Dermis blood vessel endothelial cell (primary cell): ENCODE measurements at regions not wholly inside any gene's neighbourhood (a gene's known extent, or its start where the extent isn't known, plus 50 kb on each side); places are given as distances from the start of the nearest gene placed in this dataset.
"Not testable (repeated sequence)": the region's sequence is repeated elsewhere in the genome, so short reads cannot be mapped to it uniquely, and the experiment has no call there.

ENCODE experiments used
- DNase-seq: peaks from one replicate; pipeline ENCODE4 v3.0.0; 2010

DNA sequence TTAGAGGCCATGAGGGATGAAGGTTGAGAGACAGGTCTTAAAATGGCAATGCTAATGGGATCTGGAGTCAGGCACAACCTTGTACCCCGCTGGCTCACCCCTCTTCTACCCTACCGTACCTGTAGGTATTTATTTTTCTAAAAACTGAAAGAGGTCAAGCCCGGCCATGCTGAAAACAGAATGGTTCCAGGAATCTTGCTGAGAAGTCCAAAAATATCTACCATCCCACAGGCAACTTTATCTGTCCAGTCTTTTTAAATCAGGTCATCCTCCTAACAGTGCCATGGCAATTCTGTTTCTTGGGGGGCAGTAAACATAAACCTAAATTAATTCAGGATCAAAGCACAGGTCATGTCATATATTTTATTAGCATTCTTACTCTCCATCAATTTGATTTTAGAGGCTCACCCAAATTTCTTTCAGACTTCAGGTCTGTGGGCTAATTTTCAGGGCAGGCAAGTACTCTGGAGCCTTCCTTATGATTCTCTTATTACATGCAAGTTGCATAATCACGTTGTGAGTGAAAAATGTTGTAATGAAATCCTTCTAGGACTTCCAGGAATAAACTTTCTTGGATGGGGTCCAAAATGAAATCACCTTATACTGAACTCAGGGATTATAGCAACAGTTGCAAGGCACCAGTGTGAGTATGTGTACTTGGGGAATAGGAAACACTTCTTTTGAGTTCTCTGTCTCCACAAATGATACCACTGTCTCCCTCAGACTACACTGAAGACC is 102.7 kb upstream of the NREP start:
- DNase-seq = no peak

DNA sequence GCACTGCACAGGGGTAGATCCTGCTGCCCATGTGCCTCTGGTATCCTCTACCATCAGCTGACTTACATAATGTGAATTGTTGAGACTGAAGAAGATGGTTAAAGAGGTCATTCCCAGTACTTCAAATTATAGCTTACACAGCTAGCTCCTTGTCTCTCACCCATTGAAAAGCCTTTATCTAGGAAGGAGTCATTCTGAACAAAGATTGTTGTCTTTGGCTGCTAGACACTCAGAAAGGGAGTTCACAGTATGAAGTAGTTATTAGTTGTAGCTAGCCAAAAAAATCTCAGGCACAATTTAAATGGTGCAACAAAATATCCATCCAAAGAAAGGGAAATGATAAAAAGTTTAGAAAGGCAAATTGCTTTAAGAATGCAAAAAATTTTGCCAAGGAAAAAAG is 102.0 kb upstream of the NREP start:
- DNase-seq = no peak

GRCh38 chr5:111857623-111858022 is 100.6 kb upstream of the NREP start:
- no peak for DNase-seq

GRCh38 chr5:111856876-111857466 is 100.0 kb upstream of the NREP start:
- DNase-seq = no peak

- no peak for DNase-seq
These were observed 98.4 kb upstream of the NREP start for GRCh38 chr5:111855356-111855755.

DNA sequence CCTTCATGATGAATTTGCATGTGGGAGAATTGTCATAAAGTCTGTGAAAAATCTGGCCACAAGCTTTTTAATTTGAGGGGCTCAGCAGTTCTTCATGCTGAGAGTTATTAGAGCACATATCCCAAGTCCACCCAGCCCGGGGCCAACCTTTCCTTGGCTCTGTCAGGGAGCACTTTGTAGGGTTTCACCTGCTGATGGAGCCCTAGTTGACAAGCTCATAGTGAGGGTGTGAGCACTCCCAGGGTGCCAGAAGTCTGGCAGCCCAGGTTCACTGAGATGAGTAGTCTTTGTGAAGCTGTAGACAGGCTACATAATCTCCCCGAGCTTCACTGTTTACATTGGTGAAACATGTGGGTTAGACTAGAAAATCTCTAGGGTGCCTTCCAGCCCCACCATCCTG is 97.2 kb upstream of the NREP start:
- DNase-seq = no peak

DNA sequence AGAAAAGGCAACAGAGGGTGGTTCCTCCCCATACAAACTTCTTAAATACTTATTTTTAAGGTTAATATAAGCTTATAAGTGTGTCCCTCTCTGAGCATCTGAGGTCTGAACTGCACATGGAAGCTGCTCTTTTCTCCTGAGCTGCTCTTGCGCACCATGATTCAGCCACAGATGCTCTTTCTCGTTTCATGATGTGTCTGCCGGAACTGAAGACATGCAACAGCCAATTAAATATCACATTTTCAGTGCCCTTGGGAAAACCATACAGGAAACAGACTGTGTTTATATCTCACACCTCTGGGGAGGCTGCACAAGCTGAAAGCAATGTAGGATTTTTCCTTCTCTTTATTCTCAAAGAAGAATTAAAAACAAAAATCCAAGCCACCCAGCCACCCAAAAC is 96.8 kb upstream of the NREP start:
- DNase-seq = no peak

DNA sequence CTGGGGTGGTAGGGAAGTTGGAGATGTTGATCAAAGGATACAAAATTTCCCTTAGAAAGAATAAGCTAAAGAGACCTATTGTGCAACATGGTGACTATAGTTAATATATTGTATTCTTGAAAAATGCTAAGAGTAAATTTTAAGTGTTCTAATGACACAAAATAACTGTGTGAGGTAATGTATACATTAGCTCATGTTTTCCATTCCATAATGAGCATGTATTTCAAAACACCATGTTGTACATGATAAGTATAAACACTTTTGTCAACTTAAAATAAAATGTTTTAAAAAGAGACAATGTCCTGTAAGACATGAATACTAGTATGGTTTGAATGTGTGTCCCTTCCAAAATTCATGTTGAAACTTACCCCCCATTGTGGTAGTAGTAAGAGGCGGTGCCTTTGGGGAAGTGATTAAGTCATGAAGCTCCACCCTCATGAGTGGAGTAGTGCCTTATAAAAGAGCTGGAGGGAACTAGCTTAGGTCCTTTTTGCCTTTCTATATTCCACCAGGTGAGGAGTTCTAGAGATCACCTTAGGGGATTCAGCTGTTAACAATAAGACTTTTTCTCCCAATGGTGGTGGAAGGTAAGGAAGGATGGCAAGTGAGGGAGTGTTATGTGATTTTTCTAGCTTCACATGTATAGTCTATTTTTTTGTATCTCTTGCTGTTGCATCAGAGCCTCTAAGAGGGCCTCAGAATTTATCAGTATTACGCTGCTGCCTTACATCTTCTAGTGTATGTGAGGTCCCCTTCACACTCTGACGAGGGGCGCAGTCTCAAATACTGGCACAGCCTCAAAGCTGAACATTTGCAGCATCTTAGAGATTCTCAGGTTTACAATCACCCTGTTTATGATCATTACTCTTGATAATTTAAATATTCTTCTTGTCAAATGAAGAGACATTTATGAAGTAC is 94.9 kb upstream of the NREP start:
- DNase-seq = no peak

DNA sequence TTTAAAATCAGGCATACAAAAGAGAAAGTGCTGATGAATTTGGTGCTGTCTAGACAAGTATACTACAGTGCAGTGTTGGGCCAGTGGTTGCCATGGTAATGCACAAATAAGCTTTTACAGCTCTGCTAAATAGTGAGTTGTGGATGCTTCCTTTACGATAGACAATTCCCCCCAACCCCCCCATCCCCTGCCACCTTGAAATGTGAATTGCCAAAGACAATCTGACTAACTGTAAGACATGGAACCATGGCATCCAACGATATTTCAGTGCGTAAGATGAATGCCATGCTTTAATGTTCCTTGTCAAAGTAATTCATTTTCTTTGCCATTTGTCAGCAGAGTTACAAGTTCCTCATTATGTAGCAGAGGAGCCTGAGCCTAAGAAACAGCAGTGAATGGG is 91.5 kb upstream of the NREP start:
- no peak for DNase-seq

GRCh38 chr5:111847052-111847925 is 90.3 kb upstream of the NREP start:
- no peak for DNase-seq

DNA sequence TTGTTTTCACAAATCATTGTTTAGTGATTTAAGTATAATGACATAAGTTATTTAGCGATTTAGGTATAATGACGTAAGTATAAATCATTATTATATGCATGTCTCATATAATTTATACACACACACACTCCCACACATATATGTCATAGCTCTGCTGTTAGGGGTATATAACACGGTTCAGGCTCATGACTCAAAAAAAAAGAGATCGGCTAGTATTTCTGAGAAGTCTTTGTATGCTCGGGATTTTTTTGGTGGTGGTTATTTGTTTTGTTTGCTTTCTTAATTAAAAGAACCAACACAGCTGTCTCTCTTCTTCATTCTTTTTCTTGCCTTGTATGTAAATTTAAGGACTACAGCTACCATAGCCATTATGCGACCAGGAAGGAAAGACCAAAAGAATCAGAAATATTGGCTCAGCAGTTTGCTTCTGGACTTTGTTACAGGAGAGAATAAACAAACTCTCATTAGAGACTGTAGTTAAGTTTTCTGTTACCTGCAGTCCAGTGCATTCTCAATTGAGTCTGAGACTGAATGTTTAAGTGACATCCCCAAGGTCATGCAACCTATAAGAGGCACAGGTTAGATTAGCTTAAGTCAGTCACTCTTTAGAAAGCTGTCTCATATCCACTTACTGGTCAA is 83.2 kb upstream of the NREP start:
- DNase-seq = no peak

DNA sequence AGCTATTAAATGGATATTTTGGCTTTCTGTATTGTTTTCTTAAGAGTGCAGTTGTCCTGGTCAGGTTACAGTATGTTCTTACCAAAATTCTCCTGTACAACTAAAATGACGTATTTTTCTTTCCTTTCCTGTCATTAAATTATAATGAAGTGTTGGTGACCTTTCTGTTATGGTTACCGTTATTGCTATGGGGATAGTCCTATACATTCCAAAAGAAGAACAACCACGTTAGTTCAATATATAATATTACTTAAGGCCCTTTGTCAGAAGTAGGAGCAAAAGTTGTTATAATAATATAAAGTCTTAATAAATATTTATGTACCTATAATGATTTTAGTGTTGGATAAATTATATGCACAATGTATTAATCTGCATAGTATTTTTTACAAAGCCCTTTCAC is 82.4 kb upstream of the NREP start:
- no peak for DNase-seq

DNA sequence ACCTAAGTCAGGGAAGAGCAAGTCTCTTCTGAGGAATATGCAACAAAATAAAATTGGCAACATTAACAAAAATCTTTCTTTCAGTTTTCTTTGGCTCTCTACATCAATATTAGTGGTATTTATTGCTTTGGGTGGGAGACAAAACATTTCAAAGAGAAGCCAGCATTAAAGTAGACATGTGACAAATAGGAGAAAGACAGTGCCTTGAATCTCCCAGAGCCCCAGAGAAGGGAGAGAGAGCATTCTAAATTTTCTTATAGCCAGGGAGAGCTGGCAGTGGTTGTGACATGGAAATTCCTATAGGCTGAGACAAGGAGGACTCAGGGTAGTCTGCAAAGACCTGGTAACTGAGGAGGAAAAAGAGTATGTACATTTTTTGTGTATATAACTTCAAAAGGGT is 79.4 kb upstream of the NREP start:
- DNase-seq = no peak

- DNase-seq = no peak
These were observed 78.1 kb upstream of the NREP start for GRCh38 chr5:111834926-111835599.

DNA sequence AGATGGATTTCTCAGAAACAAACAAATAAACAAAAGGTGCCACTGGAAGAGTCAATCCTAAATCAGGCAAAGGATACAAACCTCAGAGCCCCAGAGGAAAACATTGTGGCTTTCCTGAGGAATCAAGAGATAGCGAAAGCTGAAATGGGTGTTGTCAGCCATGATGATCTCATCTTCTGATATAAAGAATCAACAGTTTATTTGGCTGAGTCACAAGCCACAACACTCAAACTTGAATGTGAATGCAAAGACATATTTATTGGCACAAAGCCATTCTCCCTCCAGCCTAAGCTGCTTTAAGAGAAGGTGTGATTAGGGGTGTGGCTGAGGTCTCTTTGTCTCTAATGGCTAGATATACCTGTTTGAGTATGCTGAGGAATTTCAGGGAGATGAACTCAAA is 73.3 kb upstream of the NREP start:
- no peak for DNase-seq

- DNase-seq = no peak
These were observed 72.7 kb upstream of the NREP start for GRCh38 chr5:111829701-111830100.

- no peak for DNase-seq
These were observed 69.1 kb upstream of the NREP start for GRCh38 chr5:111826064-111826463.

- peak; percentile 23 for DNase-seq
These were observed 63.1 kb upstream of the NREP start for GRCh38 chr5:111820072-111820471.

- DNase-seq = not testable (repeated sequence)
These were observed 62.0 kb upstream of the NREP start for GRCh38 chr5:111819028-111819427.

DNA sequence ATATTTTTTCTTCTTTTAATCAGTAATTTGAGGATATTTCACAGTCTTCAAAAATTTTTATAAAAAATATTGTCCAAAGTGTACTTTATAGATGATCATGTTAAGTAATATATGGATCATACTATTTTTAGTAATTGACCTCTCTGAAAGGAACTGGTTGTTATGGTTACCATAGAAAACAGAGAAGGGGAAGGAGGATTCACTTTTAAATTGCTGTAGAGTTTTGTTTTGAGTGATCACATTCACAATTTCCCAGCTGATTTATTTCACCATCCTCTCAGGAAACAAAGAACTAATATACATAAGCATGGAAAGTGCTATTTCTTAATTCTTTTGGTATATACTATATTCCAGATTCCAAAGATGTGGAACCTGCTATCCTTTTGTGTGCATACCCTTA is 56.5 kb upstream of the NREP start:
- DNase-seq = no peak

- peak; percentile 3 for DNase-seq
These were observed 53.1 kb upstream of the NREP start for GRCh38 chr5:111810112-111810511.
